ENCODE measurements at regions not wholly inside any gene's neighbourhood (a gene's known extent, or its start where the extent isn't known, plus 50 kb on each side); places are given as distances from the start of the nearest gene placed in this dataset.

GRCh38 chr18:25425024-25425423, 73.1 kb upstream of the ZNF521 start:
- DNase-seq: no peak

- no peak for DNase-seq
Measured at GRCh38 chr18:25423760-25424159, 71.8 kb upstream of the ZNF521 start.

GRCh38 chr18:25423267-25423666, 71.3 kb upstream of the ZNF521 start:
- DNase-seq: no peak

- no peak for DNase-seq
Measured at GRCh38 chr18:25422230-25422629, 70.3 kb upstream of the ZNF521 start.

- no peak for DNase-seq
Measured at GRCh38 chr18:25420077-25420825, 68.3 kb upstream of the ZNF521 start.

GRCh38 chr18:25416374-25416773, 64.4 kb upstream of the ZNF521 start:
- DNase-seq: no peak

GRCh38 chr18:25409971-25410370, 58.0 kb upstream of the ZNF521 start:
- DNase-seq: no peak

GRCh38 chr18:25408293-25408692, 56.3 kb upstream of the ZNF521 start:
- DNase-seq: no peak

All from NCI-H2171 treated with DMSO at 0.1 percent for 48 hours (cell line).